ENCODE measurements at regions not wholly inside any gene's neighbourhood (a gene's known extent, or its start where the extent isn't known, plus 50 kb on each side); places are given as distances from the start of the nearest gene placed in this dataset.

DNA sequence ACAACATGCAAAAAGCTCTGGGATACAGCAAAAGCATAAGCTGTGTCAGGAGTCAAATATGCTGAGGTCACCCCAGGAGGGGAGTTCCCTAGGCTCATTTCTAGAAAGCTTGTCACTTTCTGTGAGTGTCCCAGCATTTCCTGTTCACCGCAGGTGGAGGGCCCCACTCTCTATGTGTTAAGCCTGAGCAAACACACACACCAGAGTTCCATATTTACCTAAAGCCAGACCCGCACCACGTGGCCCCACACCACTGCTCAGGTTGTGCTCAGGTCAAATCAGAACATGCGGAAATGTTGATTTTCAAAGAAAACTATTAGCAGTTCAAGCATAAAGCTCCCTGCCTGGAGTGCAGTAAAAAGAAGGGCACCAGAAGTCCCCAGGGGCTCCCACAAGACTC, 259.6 kb upstream of the PPP2R2D start:
- no peaks in the 10 kb centered on the region for H3K36me3 ChIP-seq
- no peak for DNase-seq
- peaks cover 0 to 8% of the 10 kb centered on the region in 2 donors for H3K27me3 ChIP-seq
- no peak overlapping the region for H3K4me3 ChIP-seq
- no peaks in the 10 kb centered on the region for H3K4me1 ChIP-seq
- H3K9me3 ChIP-seq: peaks cover 0 to 22% (median 18%) of the 10 kb centered on the region in 3 donors
- TF ChIP-seq, protein P1, sequence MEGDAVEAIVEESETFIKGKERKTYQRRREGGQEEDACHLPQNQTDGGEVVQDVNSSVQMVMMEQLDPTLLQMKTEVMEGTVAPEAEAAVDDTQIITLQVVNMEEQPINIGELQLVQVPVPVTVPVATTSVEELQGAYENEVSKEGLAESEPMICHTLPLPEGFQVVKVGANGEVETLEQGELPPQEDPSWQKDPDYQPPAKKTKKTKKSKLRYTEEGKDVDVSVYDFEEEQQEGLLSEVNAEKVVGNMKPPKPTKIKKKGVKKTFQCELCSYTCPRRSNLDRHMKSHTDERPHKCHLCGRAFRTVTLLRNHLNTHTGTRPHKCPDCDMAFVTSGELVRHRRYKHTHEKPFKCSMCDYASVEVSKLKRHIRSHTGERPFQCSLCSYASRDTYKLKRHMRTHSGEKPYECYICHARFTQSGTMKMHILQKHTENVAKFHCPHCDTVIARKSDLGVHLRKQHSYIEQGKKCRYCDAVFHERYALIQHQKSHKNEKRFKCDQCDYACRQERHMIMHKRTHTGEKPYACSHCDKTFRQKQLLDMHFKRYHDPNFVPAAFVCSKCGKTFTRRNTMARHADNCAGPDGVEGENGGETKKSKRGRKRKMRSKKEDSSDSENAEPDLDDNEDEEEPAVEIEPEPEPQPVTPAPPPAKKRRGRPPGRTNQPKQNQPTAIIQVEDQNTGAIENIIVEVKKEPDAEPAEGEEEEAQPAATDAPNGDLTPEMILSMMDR (IDR thresholded peaks at IDR 0.05): no peak
- intact Hi-C loops (cut with DNase I; ENCODE audit: low total_unique reads): no loop called here
- no peak overlapping the region for H3K27ac ChIP-seq

GRCh38 chr10:131641898-131642297, 258.9 kb upstream of the PPP2R2D start:
- intact Hi-C loops (cut with DNase I; ENCODE audit: low total_unique reads): no loop called here
- DNase-seq: no peak
- Histone ChIP-seq H3K27ac (no peak overlapping the region), H3K9me3 (peaks cover 0 to 22% (median 18%) of the 10 kb centered on the region in 3 donors), H3K4me3 (no peak overlapping the region), H3K4me1 (no peaks in the 10 kb centered on the region), H3K36me3 (no peaks in the 10 kb centered on the region), H3K27me3 (peaks cover 0 to 10% of the 10 kb centered on the region in 2 donors)
- TF ChIP-seq, protein P1 (IDR thresholded peaks at IDR 0.05): no peak

GRCh38 chr10:131642966-131643365, 257.8 kb upstream of the PPP2R2D start:
- no peak for DNase-seq
- TF ChIP-seq, protein P1 (IDR thresholded peaks at IDR 0.05): no peak
- Histone ChIP-seq H3K4me1 (no peaks in the 10 kb centered on the region), H3K4me3 (no peak overlapping the region), H3K27ac (no peak overlapping the region), H3K9me3 (peaks cover 0 to 22% (median 18%) of the 10 kb centered on the region in 3 donors), H3K36me3 (no peaks in the 10 kb centered on the region), H3K27me3 (peaks cover 0 to 11% of the 10 kb centered on the region in 2 donors)
- intact Hi-C loops (cut with DNase I; ENCODE audit: low total_unique reads): no loop called here

GRCh38 chr10:131644289-131644688, 256.5 kb upstream of the PPP2R2D start:
- intact Hi-C loops (cut with DNase I; ENCODE audit: low total_unique reads): no loop called here
- DNase-seq: no peak
- no peaks in the 10 kb centered on the region for H3K4me1 ChIP-seq
- no peaks in the 10 kb centered on the region for H3K36me3 ChIP-seq
- H3K27me3 ChIP-seq: peaks cover 0 to 11% of the 10 kb centered on the region in 2 donors
- no peak overlapping the region for H3K27ac ChIP-seq
- TF ChIP-seq, protein P1 (IDR thresholded peaks at IDR 0.05): no peak
- peaks cover 0 to 10% (median 8%) of the 10 kb centered on the region in 3 donors for H3K9me3 ChIP-seq
- H3K4me3 ChIP-seq: peak overlapping the region in 1 of 2 donors; percentile 16

DNA sequence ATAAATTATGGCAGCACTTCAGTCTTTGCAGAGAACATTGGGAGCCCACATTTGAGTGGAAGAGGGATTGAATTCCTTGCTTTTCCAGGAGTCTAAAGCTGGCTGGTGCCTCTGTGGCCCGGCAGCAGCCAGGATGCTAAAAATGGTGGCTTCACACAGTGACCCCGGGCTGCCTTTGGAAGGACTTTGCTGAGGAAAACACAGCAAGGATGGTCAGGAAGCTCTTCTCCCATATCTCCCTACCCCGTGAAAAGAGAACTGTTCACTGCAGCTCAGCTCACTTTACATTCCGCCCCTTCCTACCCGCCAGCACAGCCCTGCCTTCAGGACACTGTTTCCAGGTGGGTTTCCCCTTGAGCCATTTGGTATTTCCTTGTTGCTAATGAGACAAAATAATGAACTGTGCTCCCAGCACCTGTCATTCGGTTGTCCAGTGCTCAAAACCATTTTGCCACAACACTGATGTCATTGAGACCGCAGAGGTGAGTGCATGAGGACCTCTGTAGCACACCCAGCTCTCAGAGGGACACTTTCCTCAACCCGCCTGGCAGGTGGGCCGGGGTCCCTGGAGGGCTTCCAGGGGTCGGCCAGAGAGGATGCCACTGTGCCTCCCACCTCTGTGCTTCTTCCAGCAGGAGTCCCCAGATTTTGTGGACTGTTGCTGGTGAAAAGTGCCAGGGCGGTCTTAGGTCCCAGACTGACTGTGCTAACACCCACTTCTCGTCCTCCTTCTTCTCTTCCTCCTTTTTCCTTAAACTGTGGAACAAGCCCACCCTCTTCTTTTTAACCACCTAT, 255.7 kb upstream of the PPP2R2D start:
- intact Hi-C loops (cut with DNase I; ENCODE audit: low total_unique reads): no loop called here

More for the DNA sequence above, 255.7 kb upstream of the PPP2R2D start:
- no peak overlapping the region for H3K27ac ChIP-seq
- no peaks in the 10 kb centered on the region for H3K36me3 ChIP-seq
- peaks cover 0 to 3% (median under 1%) of the 10 kb centered on the region in 3 donors for H3K9me3 ChIP-seq
- no peaks in the 10 kb centered on the region for H3K4me1 ChIP-seq
- no peak for DNase-seq
- H3K27me3 ChIP-seq: peaks cover 0 to 12% of the 10 kb centered on the region in 2 donors
- H3K4me3 ChIP-seq: no peak overlapping the region
- TF ChIP-seq, protein P1 (IDR thresholded peaks at IDR 0.05): no peak

Data from tibial artery (tissue), 4 donors.